SK-MEL-5 (cell line): ENCODE measurements at regions not wholly inside any gene's neighbourhood (a gene's known extent, or its start where the extent isn't known, plus 50 kb on each side); places are given as distances from the start of the nearest gene placed in this dataset.

Source experiments
- DNase-seq: peaks from one replicate; pipeline ENCODE4 v3.0.0-alpha.2; 2016; ENCODE audit warnings: low read depth, low spot score
- in situ Hi-C: cut with HindIII; loops from 2 replicates; pipeline ENCODE4 v1.10.0; 2016; ENCODE audit warnings: low sequenced_read_pairs, high pct_unique_total_duplicates, low pct_unique_long_range_greater_than_20kb

- in situ Hi-C loops = no loop called here
- DNase-seq = no peak
Measured at GRCh38 chr5:10173716-10174115, 76.0 kb downstream of the ATPSCKMT start.

GRCh38 chr5:10172247-10172646, 77.4 kb downstream of the ATPSCKMT start:
- DNase-seq = no peak
- in situ Hi-C loops = no loop called here

GRCh38 chr5:10169359-10169758, 80.3 kb downstream of the ATPSCKMT start:
- in situ Hi-C loops = no loop called here
- DNase-seq = no peak

GRCh38 chr5:10168254-10168653, 81.4 kb downstream of the ATPSCKMT start:
- in situ Hi-C loops = no loop called here
- DNase-seq = no peak

- in situ Hi-C loops = no loop called here
- DNase-seq = no peak
Measured at GRCh38 chr5:10167806-10168205, 81.9 kb downstream of the ATPSCKMT start.

- in situ Hi-C loops = no loop called here
- DNase-seq = no peak
Measured at GRCh38 chr5:10166392-10166791, 83.3 kb downstream of the ATPSCKMT start.

- DNase-seq = no peak
- in situ Hi-C loops = no loop called here
Measured at GRCh38 chr5:10162468-10162867, 87.2 kb downstream of the ATPSCKMT start.

GRCh38 chr5:10161778-10162177, 87.9 kb downstream of the ATPSCKMT start:
- in situ Hi-C loops = no loop called here
- DNase-seq = no peak

GRCh38 chr5:10160241-10160640, 89.4 kb downstream of the ATPSCKMT start:
- no peak for DNase-seq
- in situ Hi-C loops = no loop called here

GRCh38 chr5:10158886-10159285, 90.8 kb downstream of the ATPSCKMT start:
- in situ Hi-C loops = no loop called here
- DNase-seq = peak; percentile 37

- in situ Hi-C loops = no loop called here
- no peak for DNase-seq
Measured at GRCh38 chr5:10157085-10157669, 92.5 kb downstream of the ATPSCKMT start.

- in situ Hi-C loops = no loop called here
- DNase-seq = no peak
Measured at GRCh38 chr5:10155897-10156667, 93.6 kb downstream of the ATPSCKMT start.

GRCh38 chr5:10153808-10154537, 95.7 kb downstream of the ATPSCKMT start:
- no peak for DNase-seq
- in situ Hi-C loops = no loop called here

GRCh38 chr5:10153394-10153793, 96.3 kb downstream of the ATPSCKMT start:
- DNase-seq = no peak
- in situ Hi-C loops = no loop called here

GRCh38 chr5:10151656-10152055, 98.0 kb downstream of the ATPSCKMT start:
- in situ Hi-C loops = no loop called here
- no peak for DNase-seq

GRCh38 chr5:10149911-10150310, 99.8 kb downstream of the ATPSCKMT start:
- in situ Hi-C loops = no loop called here
- DNase-seq = no peak

- peak; percentile 85 for DNase-seq
- in situ Hi-C loops = no loop called here
Measured at GRCh38 chr5:10145923-10146401, 103.7 kb downstream of the ATPSCKMT start.

GRCh38 chr5:10144040-10144439, 105.6 kb downstream of the ATPSCKMT start:
- in situ Hi-C loops = no loop called here
- no peak for DNase-seq
